Activated gamma-delta T cell (primary cell): ENCODE measurements at regions not wholly inside any gene's neighbourhood (a gene's known extent, or its start where the extent isn't known, plus 50 kb on each side); places are given as distances from the start of the nearest gene placed in this dataset.
"Not testable (repeated sequence)": the region's sequence is repeated elsewhere in the genome, so short reads cannot be mapped to it uniquely, and the experiment has no call there.

Experiments
- DNase-seq: peaks from one replicate; lab custom pipeline; 2025; lab: John Stamatoyannopoulos, UW

GRCh38 chr5:158514986-158515359 is 584.7 kb downstream of the EBF1 start:
- DNase-seq, result no peak

GRCh38 chr5:158514319-158514985 is 585.3 kb downstream of the EBF1 start:
- DNase-seq, result no peak

GRCh38 chr5:158513490-158514318 is 586.0 kb downstream of the EBF1 start:
- DNase-seq, result no peak

- DNase-seq, result no peak
Measured at GRCh38 chr5:158511454-158511853, 588.3 kb downstream of the EBF1 start.

- DNase-seq, result no peak
Measured at GRCh38 chr5:158510479-158510878, 589.2 kb downstream of the EBF1 start.

GRCh38 chr5:158506648-158507047 is 593.1 kb downstream of the EBF1 start:
- DNase-seq, result no peak

GRCh38 chr5:158502686-158503085 is 597.0 kb downstream of the EBF1 start:
- no peak for DNase-seq

GRCh38 chr5:158499892-158500418 is 599.8 kb downstream of the EBF1 start:
- no peak for DNase-seq

GRCh38 chr5:158499075-158499891 is 600.4 kb downstream of the EBF1 start:
- no peak for DNase-seq

- no peak for DNase-seq
Measured at GRCh38 chr5:158496624-158497023, 603.1 kb downstream of the EBF1 start.

GRCh38 chr5:158494541-158494940 is 605.2 kb downstream of the EBF1 start:
- DNase-seq, result no peak

GRCh38 chr5:158494044-158494443 is 605.7 kb downstream of the EBF1 start:
- not testable (repeated sequence) for DNase-seq

- no peak for DNase-seq
Measured at GRCh38 chr5:158492841-158493242, 606.9 kb downstream of the EBF1 start.

GRCh38 chr5:158492136-158492535 is 607.6 kb downstream of the EBF1 start:
- DNase-seq, result no peak

- DNase-seq, result no peak
Measured at GRCh38 chr5:158487664-158488063, 612.1 kb downstream of the EBF1 start.

GRCh38 chr5:158487156-158487555 is 612.6 kb downstream of the EBF1 start:
- no peak for DNase-seq

- no peak for DNase-seq
Measured at GRCh38 chr5:158486566-158486965, 613.1 kb downstream of the EBF1 start.

- no peak for DNase-seq
Measured at GRCh38 chr5:158485604-158486081, 614.1 kb downstream of the EBF1 start.

- no peak for DNase-seq
Measured at GRCh38 chr5:158485047-158485446, 614.7 kb downstream of the EBF1 start.

GRCh38 chr5:158484150-158484549 is 615.6 kb downstream of the EBF1 start:
- DNase-seq, result no peak

GRCh38 chr5:158483281-158483860 is 616.3 kb downstream of the EBF1 start:
- no peak for DNase-seq

GRCh38 chr5:158482125-158482524 is 617.6 kb downstream of the EBF1 start:
- no peak for DNase-seq
